ENCODE measurements at regions not wholly inside any gene's neighbourhood (a gene's known extent, or its start where the extent isn't known, plus 50 kb on each side); places are given as distances from the start of the nearest gene placed in this dataset.

DNA sequence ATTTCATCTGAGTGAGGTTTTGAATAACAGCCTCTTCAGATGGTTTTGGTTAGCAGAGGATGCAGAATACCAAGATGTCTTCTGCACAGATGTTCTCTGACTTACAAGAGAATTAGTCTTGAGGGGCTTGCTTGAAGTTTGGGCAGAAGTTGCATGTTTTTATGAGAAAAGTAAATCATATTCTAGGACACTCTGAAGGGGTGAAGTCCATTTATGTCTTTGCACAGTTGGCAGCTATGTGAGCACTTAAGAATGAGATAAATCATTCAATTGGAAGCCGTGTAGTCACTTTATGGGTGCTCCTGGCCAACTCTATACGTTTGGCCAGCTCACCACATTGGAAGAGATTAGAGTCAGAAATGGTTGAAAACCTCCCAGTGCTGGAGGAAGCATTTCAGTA is 252.7 kb upstream of the KCNIP4 start:
- no peak for TF ChIP-seq EZH2 (IDR thresholded peaks at IDR 0.05; ENCODE audit: borderline replicate concordance, low read length)
- TF ChIP-seq, protein P1, sequence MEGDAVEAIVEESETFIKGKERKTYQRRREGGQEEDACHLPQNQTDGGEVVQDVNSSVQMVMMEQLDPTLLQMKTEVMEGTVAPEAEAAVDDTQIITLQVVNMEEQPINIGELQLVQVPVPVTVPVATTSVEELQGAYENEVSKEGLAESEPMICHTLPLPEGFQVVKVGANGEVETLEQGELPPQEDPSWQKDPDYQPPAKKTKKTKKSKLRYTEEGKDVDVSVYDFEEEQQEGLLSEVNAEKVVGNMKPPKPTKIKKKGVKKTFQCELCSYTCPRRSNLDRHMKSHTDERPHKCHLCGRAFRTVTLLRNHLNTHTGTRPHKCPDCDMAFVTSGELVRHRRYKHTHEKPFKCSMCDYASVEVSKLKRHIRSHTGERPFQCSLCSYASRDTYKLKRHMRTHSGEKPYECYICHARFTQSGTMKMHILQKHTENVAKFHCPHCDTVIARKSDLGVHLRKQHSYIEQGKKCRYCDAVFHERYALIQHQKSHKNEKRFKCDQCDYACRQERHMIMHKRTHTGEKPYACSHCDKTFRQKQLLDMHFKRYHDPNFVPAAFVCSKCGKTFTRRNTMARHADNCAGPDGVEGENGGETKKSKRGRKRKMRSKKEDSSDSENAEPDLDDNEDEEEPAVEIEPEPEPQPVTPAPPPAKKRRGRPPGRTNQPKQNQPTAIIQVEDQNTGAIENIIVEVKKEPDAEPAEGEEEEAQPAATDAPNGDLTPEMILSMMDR (conservative IDR thresholded peaks at IDR 0.05 in 1 of 2, IDR thresholded peaks at IDR 0.05 in 1 of 2; ENCODE audit: extremely low read depth in 1 of 2, insufficient read depth in 1 of 2, low read depth in 1 of 2, low read length in 2 of 2): no peak

Data from mammary epithelial cell (primary cell).